SK-N-SH (cell line): ENCODE measurements at regions not wholly inside any gene's neighbourhood (a gene's known extent, or its start where the extent isn't known, plus 50 kb on each side); places are given as distances from the start of the nearest gene placed in this dataset.

Experiments
- CTCF ChIA-PET: fragments of 300-600, 350-600 bp; formaldehyde crosslinking; extraction: SDS; loops from one replicate; lab custom pipeline; 2021; lab: Yijun Ruan, JAX
- POLR2A ChIA-PET: fragments of 350-600 bp; sonication (Branson Sonifier 250); formaldehyde crosslinking; extraction: SDS; loops from one replicate; lab custom pipeline; 2020; ENCODE audit warnings: antibody characterized with exemption, inconsistent platforms; lab: Yijun Ruan, JAX
- DNase-seq: peaks from one replicate; pipeline ENCODE4 v3.0.0; 2012
- H2AFZ ChIP-seq: fragments of 200-600 bp; sonication (generic); 2 replicates; pipeline ENCODE4 v1.8.1; 2016; ENCODE audit warnings: antibody characterized with exemption, mild to moderate bottlenecking, low read depth
- H3F3A ChIP-seq: fragments of 200-600 bp; sonication (generic); replicated peaks from 2 replicates; pipeline ENCODE3; 2016; ENCODE audit warnings: antibody characterized with exemption, mild to moderate bottlenecking; ENCODE audit not compliant: insufficient read depth
- H3K27ac ChIP-seq, 2 experiments: fragments of 200-500 bp in 1 of 2; fragments of 200-600 bp in 1 of 2; sonication (Bioruptor generic) in 1 of 2; sonication (generic), shearing (Covaris generic) in 1 of 2; 2 replicates each; pipeline versions ENCODE4 v1.5.1 to v1.6.1; 2014 to 2016; ENCODE audit warnings: low read depth in 2 of 2, inconsistent platforms in 1 of 2, low read length in 1 of 2, mild to moderate bottlenecking in 1 of 2, mixed read lengths in 1 of 2
- H3K27me3 ChIP-seq: fragments of 200-600 bp; sonication (generic), shearing (Covaris generic); 2 replicates; pipeline ENCODE4 v1.6.1; 2016; ENCODE audit warnings: mixed run types; ENCODE audit not compliant: insufficient read depth
- H3K36me3 ChIP-seq, 2 experiments: fragments of 200-500 bp in 1 of 2; fragments of 200-600 bp in 1 of 2; sonication (Bioruptor generic) in 1 of 2; sonication (generic) in 1 of 2; replicated peaks in 1 of 2; 2 replicates each; pipeline versions ENCODE3 to v1.5.1; 2014 to 2016; ENCODE audit warnings: low read length in 1 of 2, mild to moderate bottlenecking in 1 of 2; ENCODE audit not compliant: insufficient read depth in 2 of 2, control insufficient read depth in 1 of 2
- H3K4me1 ChIP-seq, 2 experiments: fragments of 200-500 bp in 1 of 2; fragments of 200-600 bp in 1 of 2; sonication (Bioruptor generic) in 1 of 2; sonication (generic), shearing (Covaris generic) in 1 of 2; 2 replicates each; pipeline versions ENCODE4 v1.5.1 to v1.6.1; 2014 to 2016; ENCODE audit warnings: low read depth in 1 of 2, low read length in 1 of 2, mixed run types in 1 of 2; ENCODE audit not compliant: insufficient read depth in 2 of 2, control insufficient read depth in 1 of 2
- H3K4me2 ChIP-seq: fragments of 200-600 bp; sonication (generic), shearing (Covaris generic); 2 replicates; pipeline ENCODE4 v1.6.1; 2017; ENCODE audit warnings: mixed run types
- H3K4me3 ChIP-seq, 2 experiments: fragments of 200-500 bp in 1 of 2; fragments of 200-600 bp in 1 of 2; sonication (Bioruptor generic) in 1 of 2; sonication (generic), shearing (Covaris generic) in 1 of 2; 2 replicates each; pipeline versions ENCODE4 v1.5.1 to v1.8.1; 2014 to 2016; ENCODE audit warnings: low read depth in 2 of 2, inconsistent platforms in 1 of 2, low read length in 1 of 2, mild to moderate bottlenecking in 1 of 2, mixed read lengths in 1 of 2, moderate library complexity in 1 of 2
- H3K79me2 ChIP-seq: fragments of 200-600 bp; sonication (generic); 2 replicates; pipeline ENCODE4 v1.8.1; 2017; ENCODE audit warnings: mild to moderate bottlenecking; ENCODE audit not compliant: insufficient read depth
- H3K9ac ChIP-seq: fragments of 200-600 bp; sonication (generic); 2 replicates; pipeline ENCODE4 v1.6.1; 2017; ENCODE audit warnings: mixed run types
- H3K9me2 ChIP-seq: fragments of 200-600 bp; sonication (generic); 2 replicates; pipeline ENCODE4 v1.6.1; 2017; ENCODE audit warnings: mixed run types
- H3K9me3 ChIP-seq: fragments of 200-600 bp; sonication (generic); 2 replicates; pipeline ENCODE4 v1.6.1; 2017; ENCODE audit warnings: mixed run types, mild to moderate bottlenecking, moderate library complexity
- H4K20me1 ChIP-seq: fragments of 200-600 bp; sonication (generic); 2 replicates; pipeline ENCODE4 v1.6.1; 2017; ENCODE audit warnings: mild to moderate bottlenecking, mixed run types; ENCODE audit not compliant: insufficient read depth
- CHD2 ChIP-seq: fragments of 150-350 bp; IDR thresholded peaks from 2 replicates; pipeline ENCODE4 v1.6.1; 2018; ENCODE audit warnings: low read length; ENCODE audit not compliant: partially characterized antibody
- ELF1 ChIP-seq: IDR thresholded peaks from 2 replicates; pipeline ENCODE4 v1.4.0; 2012
- FOXM1 ChIP-seq: IDR thresholded peaks from 2 replicates; pipeline ENCODE4 v1.4.0; 2012; ENCODE audit warnings: low read depth, mild to moderate bottlenecking
- GABPA ChIP-seq: IDR thresholded peaks from 2 replicates; pipeline ENCODE4 v1.4.0; 2012; ENCODE audit warnings: low read depth, mild to moderate bottlenecking
- GATA2 ChIP-seq: sonication (generic); formaldehyde crosslinking; IDR thresholded peaks from 2 replicates; pipeline ENCODE4 v1.5.0; 2020; ENCODE audit warnings: mild to moderate bottlenecking, missing genetic modification reagents
- JUND ChIP-seq: IDR thresholded peaks from 2 replicates; pipeline ENCODE4 v1.4.0; 2012
- MEF2A ChIP-seq: IDR thresholded peaks from 2 replicates; pipeline ENCODE4 v1.4.0; 2012; ENCODE audit warnings: low read depth, borderline replicate concordance
- NRF1 ChIP-seq: IDR thresholded peaks from 2 replicates; pipeline ENCODE4 v1.6.1; 2012; ENCODE audit warnings: low read depth, mild to moderate bottlenecking, low read length
- POLR2AphosphoS5 ChIP-seq: IDR thresholded peaks from 2 replicates; pipeline ENCODE4 v1.6.1; 2012; ENCODE audit warnings: low read depth, low read length
- RCOR1 ChIP-seq: fragments of 150-350 bp; IDR thresholded peaks from 2 replicates; pipeline ENCODE4 v1.6.1; 2017; ENCODE audit warnings: antibody characterized with exemption, low read length
- TAF1 ChIP-seq: IDR thresholded peaks from 2 replicates; pipeline ENCODE4 v1.6.1; 2012; ENCODE audit warnings: low read depth, mild to moderate bottlenecking, low read length, moderate library complexity, borderline replicate concordance
- WGBS: methylation state at CpG from one replicate; pipeline ENCODE4 v1.1.6; 2017; ENCODE audit warnings: low lambda C conversion rate; 5-methylcytosine and 5-hydroxymethylcytosine counted together
- TF ChIP-seq, protein P1 (sequence below): IDR thresholded peaks from 2 replicates; pipeline ENCODE4 v1.4.0; 2012; ENCODE audit warnings: low read depth
- TF ChIP-seq, protein P2 (sequence below): IDR thresholded peaks from 2 replicates; pipeline ENCODE4 v1.4.0; 2012; ENCODE audit warnings: low read depth, borderline replicate concordance
- TF ChIP-seq, protein P3 (sequence below): fragments of 200-600 bp; sonication (generic); IDR thresholded peaks from 2 replicates; pipeline ENCODE4 v1.6.1; 2017; ENCODE audit warnings: antibody characterized with exemption, mild to moderate bottlenecking, moderate library complexity
- TF ChIP-seq, protein P4 (sequence below): IDR thresholded peaks from 2 replicates; pipeline ENCODE4 v1.6.1; 2012; ENCODE audit warnings: mild to moderate bottlenecking, low read depth, low read length, moderate library complexity
- TF ChIP-seq, protein P5 (sequence below): fragments of 150-350 bp; IDR thresholded peaks from 2 replicates; pipeline ENCODE4 v1.6.1; 2016; ENCODE audit warnings: mild to moderate bottlenecking, low read depth, low read length
- TF ChIP-seq, protein P6 (sequence below): fragments of 150-350 bp; IDR thresholded peaks from 2 replicates; pipeline ENCODE4 v1.6.1; 2017; ENCODE audit warnings: antibody characterized with exemption, low read length, low read depth, borderline replicate concordance
- TF ChIP-seq, protein P7 (sequence below): IDR thresholded peaks from 2 replicates; pipeline ENCODE4; 2012

DNA sequence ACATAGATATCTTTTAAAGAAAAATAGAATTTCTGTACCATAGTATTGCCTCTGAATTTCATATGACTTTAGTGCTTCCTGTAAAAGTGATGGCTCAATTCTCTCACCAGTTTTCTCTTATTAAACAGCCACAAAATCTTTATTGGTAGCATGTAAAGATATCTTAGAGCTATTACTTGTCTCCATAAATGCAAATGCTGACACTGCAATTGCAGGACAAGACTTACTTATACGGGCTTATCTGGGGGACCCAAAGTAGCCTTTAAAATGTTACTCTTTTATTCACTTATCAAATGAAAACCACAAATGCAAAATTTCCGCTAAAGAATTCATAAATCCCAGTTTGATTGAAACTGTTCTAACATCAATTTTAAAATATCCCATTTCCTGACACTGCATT, 287.1 kb upstream of the SPTLC3 start:
- no peaks in the 10 kb centered on the region; the same call in 1 of the 2 replicates for H3K9me3 ChIP-seq
- H3K4me3 ChIP-seq = no peak overlapping the region
- no peak for DNase-seq
- H3K27me3 ChIP-seq = no peaks in the 10 kb centered on the region
- H3K36me3 ChIP-seq = no peaks in the 10 kb centered on the region
- POLR2A ChIA-PET = no interaction called here
- H3K79me2 ChIP-seq = no peaks in the 10 kb centered on the region
- no peaks in the 10 kb centered on the region for H3F3A ChIP-seq
- no peak overlapping the region for H3K9ac ChIP-seq
- no peaks in the 10 kb centered on the region for H3K9me2 ChIP-seq
- WGBS = 28% methylated on average over 2 of the region's 2 CpGs
- no peak for TF ChIP-seq TAF1
- TF ChIP-seq RCOR1 = no peak
- no peak for TF ChIP-seq GABPA
- TF ChIP-seq POLR2AphosphoS5 = no peak
- TF ChIP-seq CHD2 = no peak
- TF ChIP-seq, protein P1, sequence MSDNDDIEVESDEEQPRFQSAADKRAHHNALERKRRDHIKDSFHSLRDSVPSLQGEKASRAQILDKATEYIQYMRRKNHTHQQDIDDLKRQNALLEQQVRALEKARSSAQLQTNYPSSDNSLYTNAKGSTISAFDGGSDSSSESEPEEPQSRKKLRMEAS = no peak
- no peak for TF ChIP-seq NRF1
- no peak for TF ChIP-seq MEF2A
- TF ChIP-seq, protein P2, sequence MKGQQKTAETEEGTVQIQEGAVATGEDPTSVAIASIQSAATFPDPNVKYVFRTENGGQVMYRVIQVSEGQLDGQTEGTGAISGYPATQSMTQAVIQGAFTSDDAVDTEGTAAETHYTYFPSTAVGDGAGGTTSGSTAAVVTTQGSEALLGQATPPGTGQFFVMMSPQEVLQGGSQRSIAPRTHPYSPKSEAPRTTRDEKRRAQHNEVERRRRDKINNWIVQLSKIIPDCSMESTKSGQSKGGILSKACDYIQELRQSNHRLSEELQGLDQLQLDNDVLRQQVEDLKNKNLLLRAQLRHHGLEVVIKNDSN = no peak
- TF ChIP-seq FOXM1 = no peak
- TF ChIP-seq, protein P3, sequence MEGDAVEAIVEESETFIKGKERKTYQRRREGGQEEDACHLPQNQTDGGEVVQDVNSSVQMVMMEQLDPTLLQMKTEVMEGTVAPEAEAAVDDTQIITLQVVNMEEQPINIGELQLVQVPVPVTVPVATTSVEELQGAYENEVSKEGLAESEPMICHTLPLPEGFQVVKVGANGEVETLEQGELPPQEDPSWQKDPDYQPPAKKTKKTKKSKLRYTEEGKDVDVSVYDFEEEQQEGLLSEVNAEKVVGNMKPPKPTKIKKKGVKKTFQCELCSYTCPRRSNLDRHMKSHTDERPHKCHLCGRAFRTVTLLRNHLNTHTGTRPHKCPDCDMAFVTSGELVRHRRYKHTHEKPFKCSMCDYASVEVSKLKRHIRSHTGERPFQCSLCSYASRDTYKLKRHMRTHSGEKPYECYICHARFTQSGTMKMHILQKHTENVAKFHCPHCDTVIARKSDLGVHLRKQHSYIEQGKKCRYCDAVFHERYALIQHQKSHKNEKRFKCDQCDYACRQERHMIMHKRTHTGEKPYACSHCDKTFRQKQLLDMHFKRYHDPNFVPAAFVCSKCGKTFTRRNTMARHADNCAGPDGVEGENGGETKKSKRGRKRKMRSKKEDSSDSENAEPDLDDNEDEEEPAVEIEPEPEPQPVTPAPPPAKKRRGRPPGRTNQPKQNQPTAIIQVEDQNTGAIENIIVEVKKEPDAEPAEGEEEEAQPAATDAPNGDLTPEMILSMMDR = no peak
- TF ChIP-seq, protein P4, sequence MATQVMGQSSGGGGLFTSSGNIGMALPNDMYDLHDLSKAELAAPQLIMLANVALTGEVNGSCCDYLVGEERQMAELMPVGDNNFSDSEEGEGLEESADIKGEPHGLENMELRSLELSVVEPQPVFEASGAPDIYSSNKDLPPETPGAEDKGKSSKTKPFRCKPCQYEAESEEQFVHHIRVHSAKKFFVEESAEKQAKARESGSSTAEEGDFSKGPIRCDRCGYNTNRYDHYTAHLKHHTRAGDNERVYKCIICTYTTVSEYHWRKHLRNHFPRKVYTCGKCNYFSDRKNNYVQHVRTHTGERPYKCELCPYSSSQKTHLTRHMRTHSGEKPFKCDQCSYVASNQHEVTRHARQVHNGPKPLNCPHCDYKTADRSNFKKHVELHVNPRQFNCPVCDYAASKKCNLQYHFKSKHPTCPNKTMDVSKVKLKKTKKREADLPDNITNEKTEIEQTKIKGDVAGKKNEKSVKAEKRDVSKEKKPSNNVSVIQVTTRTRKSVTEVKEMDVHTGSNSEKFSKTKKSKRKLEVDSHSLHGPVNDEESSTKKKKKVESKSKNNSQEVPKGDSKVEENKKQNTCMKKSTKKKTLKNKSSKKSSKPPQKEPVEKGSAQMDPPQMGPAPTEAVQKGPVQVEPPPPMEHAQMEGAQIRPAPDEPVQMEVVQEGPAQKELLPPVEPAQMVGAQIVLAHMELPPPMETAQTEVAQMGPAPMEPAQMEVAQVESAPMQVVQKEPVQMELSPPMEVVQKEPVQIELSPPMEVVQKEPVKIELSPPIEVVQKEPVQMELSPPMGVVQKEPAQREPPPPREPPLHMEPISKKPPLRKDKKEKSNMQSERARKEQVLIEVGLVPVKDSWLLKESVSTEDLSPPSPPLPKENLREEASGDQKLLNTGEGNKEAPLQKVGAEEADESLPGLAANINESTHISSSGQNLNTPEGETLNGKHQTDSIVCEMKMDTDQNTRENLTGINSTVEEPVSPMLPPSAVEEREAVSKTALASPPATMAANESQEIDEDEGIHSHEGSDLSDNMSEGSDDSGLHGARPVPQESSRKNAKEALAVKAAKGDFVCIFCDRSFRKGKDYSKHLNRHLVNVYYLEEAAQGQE = no peak
- TF ChIP-seq, protein P5, sequence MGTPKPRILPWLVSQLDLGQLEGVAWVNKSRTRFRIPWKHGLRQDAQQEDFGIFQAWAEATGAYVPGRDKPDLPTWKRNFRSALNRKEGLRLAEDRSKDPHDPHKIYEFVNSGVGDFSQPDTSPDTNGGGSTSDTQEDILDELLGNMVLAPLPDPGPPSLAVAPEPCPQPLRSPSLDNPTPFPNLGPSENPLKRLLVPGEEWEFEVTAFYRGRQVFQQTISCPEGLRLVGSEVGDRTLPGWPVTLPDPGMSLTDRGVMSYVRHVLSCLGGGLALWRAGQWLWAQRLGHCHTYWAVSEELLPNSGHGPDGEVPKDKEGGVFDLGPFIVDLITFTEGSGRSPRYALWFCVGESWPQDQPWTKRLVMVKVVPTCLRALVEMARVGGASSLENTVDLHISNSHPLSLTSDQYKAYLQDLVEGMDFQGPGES = no peak
- TF ChIP-seq, protein P6, sequence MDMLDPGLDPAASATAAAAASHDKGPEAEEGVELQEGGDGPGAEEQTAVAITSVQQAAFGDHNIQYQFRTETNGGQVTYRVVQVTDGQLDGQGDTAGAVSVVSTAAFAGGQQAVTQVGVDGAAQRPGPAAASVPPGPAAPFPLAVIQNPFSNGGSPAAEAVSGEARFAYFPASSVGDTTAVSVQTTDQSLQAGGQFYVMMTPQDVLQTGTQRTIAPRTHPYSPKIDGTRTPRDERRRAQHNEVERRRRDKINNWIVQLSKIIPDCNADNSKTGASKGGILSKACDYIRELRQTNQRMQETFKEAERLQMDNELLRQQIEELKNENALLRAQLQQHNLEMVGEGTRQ = no peak
- TF ChIP-seq, protein P7, sequence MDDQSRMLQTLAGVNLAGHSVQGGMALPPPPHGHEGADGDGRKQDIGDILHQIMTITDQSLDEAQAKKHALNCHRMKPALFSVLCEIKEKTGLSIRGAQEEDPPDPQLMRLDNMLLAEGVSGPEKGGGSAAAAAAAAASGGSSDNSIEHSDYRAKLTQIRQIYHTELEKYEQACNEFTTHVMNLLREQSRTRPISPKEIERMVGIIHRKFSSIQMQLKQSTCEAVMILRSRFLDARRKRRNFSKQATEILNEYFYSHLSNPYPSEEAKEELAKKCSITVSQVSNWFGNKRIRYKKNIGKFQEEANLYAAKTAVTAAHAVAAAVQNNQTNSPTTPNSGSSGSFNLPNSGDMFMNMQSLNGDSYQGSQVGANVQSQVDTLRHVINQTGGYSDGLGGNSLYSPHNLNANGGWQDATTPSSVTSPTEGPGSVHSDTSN = no peak
- TF ChIP-seq GATA2 (CRISPR knock-in tag) = no peak
- no peak for TF ChIP-seq ELF1
- TF ChIP-seq JUND = no peak
- H2AFZ ChIP-seq = no peak overlapping the region
- no peak overlapping the region for H3K4me2 ChIP-seq
- no peaks in the 10 kb centered on the region for H4K20me1 ChIP-seq
- CTCF ChIA-PET = interaction anchor here (1.2 kb wide), 1 partner anchor 14 kb away, joined by 3 read pairs; no protein-coding TSS in a partner anchor
- no peaks in the 10 kb centered on the region for H3K4me1 ChIP-seq
- H3K27ac ChIP-seq = no peak overlapping the region
